Ecto neural progenitor cell (in vitro differentiated cells): ENCODE measurements at regions not wholly inside any gene's neighbourhood (a gene's known extent, or its start where the extent isn't known, plus 50 kb on each side); places are given as distances from the start of the nearest gene placed in this dataset.
"Not testable (repeated sequence)": the region's sequence is repeated elsewhere in the genome, so short reads cannot be mapped to it uniquely, and the experiment has no call there.

Experiments
- DNase-seq: peaks from one replicate; pipeline ENCODE4 v3.0.0-alpha.2; 2018; ENCODE audit warnings: low spot score

GRCh38 chr5:17326600-17327037, 109.2 kb downstream of the BASP1 start:
- DNase-seq = no peak

GRCh38 chr5:17327048-17327625, 109.7 kb downstream of the BASP1 start:
- no peak for DNase-seq

GRCh38 chr5:17329571-17329970, 112.1 kb downstream of the BASP1 start:
- no peak for DNase-seq

- no peak for DNase-seq
Observed at GRCh38 chr5:17330386-17330785, 113.0 kb downstream of the BASP1 start.

- DNase-seq = no peak
Observed at GRCh38 chr5:17331651-17332050, 114.2 kb downstream of the BASP1 start.

- DNase-seq = no peak
Observed at GRCh38 chr5:17333755-17334154, 116.3 kb downstream of the BASP1 start.

GRCh38 chr5:17336054-17336453, 118.6 kb downstream of the BASP1 start:
- no peak for DNase-seq

- DNase-seq = not testable (repeated sequence)
Observed at GRCh38 chr5:17336723-17337122, 119.3 kb downstream of the BASP1 start.

- no peak for DNase-seq
Observed at GRCh38 chr5:17339841-17340240, 122.4 kb downstream of the BASP1 start.

GRCh38 chr5:17340379-17340778, 122.9 kb downstream of the BASP1 start:
- DNase-seq = no peak

- no peak for DNase-seq
Observed at GRCh38 chr5:17340819-17341218, 123.4 kb downstream of the BASP1 start.

GRCh38 chr5:17343675-17344074, 126.2 kb downstream of the BASP1 start:
- no peak for DNase-seq

- DNase-seq = no peak
Observed at GRCh38 chr5:17346811-17347210, 129.4 kb downstream of the BASP1 start.

GRCh38 chr5:17352223-17352622, 134.8 kb downstream of the BASP1 start:
- no peak for DNase-seq

GRCh38 chr5:17354265-17354664, 136.8 kb downstream of the BASP1 start:
- DNase-seq = no peak

GRCh38 chr5:17355586-17356346, 138.3 kb downstream of the BASP1 start:
- DNase-seq = no peak

GRCh38 chr5:17356551-17356950, 139.1 kb downstream of the BASP1 start:
- no peak for DNase-seq

- no peak for DNase-seq
Observed at GRCh38 chr5:17357504-17357903, 140.1 kb downstream of the BASP1 start.

- DNase-seq = no peak
Observed at GRCh38 chr5:17358031-17358430, 140.0 kb upstream of the TAF11L2 start.

GRCh38 chr5:17359451-17360011, 138.5 kb upstream of the TAF11L2 start:
- no peak for DNase-seq

GRCh38 chr5:17360879-17361278, 137.2 kb upstream of the TAF11L2 start:
- DNase-seq = no peak

GRCh38 chr5:17361331-17361730, 136.7 kb upstream of the TAF11L2 start:
- DNase-seq = no peak

- no peak for DNase-seq
Observed at GRCh38 chr5:17364987-17365810, 132.8 kb upstream of the TAF11L2 start.
